SK-N-SH treated with all-trans-retinoic acid at 6 μM for 48 hours (cell line): ENCODE measurements at regions not wholly inside any gene's neighbourhood (a gene's known extent, or its start where the extent isn't known, plus 50 kb on each side); places are given as distances from the start of the nearest gene placed in this dataset.

ENCODE experiments used
- ARNTL ChIP-seq: fragments of 450-650 bp; formaldehyde crosslinking; IDR thresholded peaks from 2 replicates; pipeline ENCODE4 v1.5.0; 2020; ENCODE audit warnings: low read depth, mild to moderate bottlenecking, moderate library complexity, borderline replicate concordance
- CSRNP3 ChIP-seq: fragments of 250-450 bp; sonication (Bioruptor Pico); IDR thresholded peaks from 2 replicates; pipeline ENCODE4 v1.5.1; 2021; ENCODE audit warnings: mild to moderate bottlenecking, moderate library complexity
- ISL1 ChIP-seq: fragments of 250-450 bp; sonication (Bioruptor Pico); IDR thresholded peaks from 2 replicates; pipeline ENCODE4 v2.1.2; 2022; ENCODE audit warnings: mild to moderate bottlenecking, moderate library complexity
- PPARA ChIP-seq: fragments of 250-450 bp; sonication (Bioruptor Pico); IDR thresholded peaks from 2 replicates; pipeline ENCODE4 v1.5.0; 2020; ENCODE audit warnings: mild to moderate bottlenecking, borderline replicate concordance
- RARB ChIP-seq: fragments of 250-450 bp; sonication (Bioruptor Pico); IDR thresholded peaks from 2 replicates; pipeline ENCODE4 v1.8.0; 2021; ENCODE audit warnings: mild to moderate bottlenecking, moderate library complexity
- TOX ChIP-seq: fragments of 250-450 bp; sonication (Bioruptor Pico); IDR thresholded peaks from 2 replicates; pipeline ENCODE4 v1.8.0; 2021; ENCODE audit warnings: mild to moderate bottlenecking, moderate library complexity, borderline replicate concordance
- ZC3H10 ChIP-seq: fragments of 250-450 bp; sonication (Bioruptor Pico); IDR thresholded peaks from 2 replicates; pipeline ENCODE4 v1.5.1; 2021; ENCODE audit warnings: mild to moderate bottlenecking, moderate library complexity
- ZFP30 ChIP-seq: fragments of 450-650 bp; formaldehyde crosslinking; IDR thresholded peaks from 2 replicates; pipeline ENCODE4 v1.5.0; 2022; ENCODE audit warnings: mild to moderate bottlenecking, moderate library complexity
- ZNF565 ChIP-seq: fragments of 450-650 bp; formaldehyde crosslinking; conservative IDR thresholded peaks from 2 replicates; pipeline ENCODE4 v1.5.0; 2020; ENCODE audit warnings: low read depth, mild to moderate bottlenecking, moderate library complexity
- ZNF8 ChIP-seq: fragments of 450-650 bp; formaldehyde crosslinking; IDR thresholded peaks from 2 replicates; pipeline ENCODE4 v1.5.0; 2020; ENCODE audit warnings: mild to moderate bottlenecking, moderate library complexity
- TF ChIP-seq, protein P1 (sequence below): fragments of 250-450 bp; sonication (Bioruptor Pico); IDR thresholded peaks from 2 replicates; pipeline ENCODE4 v1.8.0; 2020; ENCODE audit warnings: mild to moderate bottlenecking, moderate library complexity, borderline replicate concordance

- no peak for TF ChIP-seq CSRNP3 (CRISPR knock-in tag)
- no peak for TF ChIP-seq RARB (CRISPR knock-in tag)
- no peak for TF ChIP-seq ZNF565 (CRISPR knock-in tag)
- TF ChIP-seq ARNTL: no peak
- TF ChIP-seq, protein P1, sequence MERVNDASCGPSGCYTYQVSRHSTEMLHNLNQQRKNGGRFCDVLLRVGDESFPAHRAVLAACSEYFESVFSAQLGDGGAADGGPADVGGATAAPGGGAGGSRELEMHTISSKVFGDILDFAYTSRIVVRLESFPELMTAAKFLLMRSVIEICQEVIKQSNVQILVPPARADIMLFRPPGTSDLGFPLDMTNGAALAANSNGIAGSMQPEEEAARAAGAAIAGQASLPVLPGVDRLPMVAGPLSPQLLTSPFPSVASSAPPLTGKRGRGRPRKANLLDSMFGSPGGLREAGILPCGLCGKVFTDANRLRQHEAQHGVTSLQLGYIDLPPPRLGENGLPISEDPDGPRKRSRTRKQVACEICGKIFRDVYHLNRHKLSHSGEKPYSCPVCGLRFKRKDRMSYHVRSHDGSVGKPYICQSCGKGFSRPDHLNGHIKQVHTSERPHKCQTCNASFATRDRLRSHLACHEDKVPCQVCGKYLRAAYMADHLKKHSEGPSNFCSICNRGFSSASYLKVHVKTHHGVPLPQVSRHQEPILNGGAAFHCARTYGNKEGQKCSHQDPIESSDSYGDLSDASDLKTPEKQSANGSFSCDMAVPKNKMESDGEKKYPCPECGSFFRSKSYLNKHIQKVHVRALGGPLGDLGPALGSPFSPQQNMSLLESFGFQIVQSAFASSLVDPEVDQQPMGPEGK (CRISPR knock-in tag): no peak
- TF ChIP-seq PPARA (CRISPR knock-in tag): no peak
- TF ChIP-seq ZFP30 (CRISPR knock-in tag): no peak
- no peak for TF ChIP-seq ZC3H10 (CRISPR knock-in tag)
- no peak for TF ChIP-seq TOX (CRISPR knock-in tag)
- TF ChIP-seq ISL1 (CRISPR knock-in tag): no peak
- TF ChIP-seq ZNF8 (CRISPR knock-in tag): no peak
These were observed 62.4 kb upstream of the LRRC8B start for GRCh38 chr1:89462250-89462649.
